NCI-H2227 (cell line): ENCODE measurements at regions not wholly inside any gene's neighbourhood (a gene's known extent, or its start where the extent isn't known, plus 50 kb on each side); places are given as distances from the start of the nearest gene placed in this dataset.

ENCODE experiments used
- DNase-seq: peaks from one replicate; lab custom pipeline; 2025; ENCODE audit not compliant: unreplicated experiment; lab: John Stamatoyannopoulos, UW

DNA sequence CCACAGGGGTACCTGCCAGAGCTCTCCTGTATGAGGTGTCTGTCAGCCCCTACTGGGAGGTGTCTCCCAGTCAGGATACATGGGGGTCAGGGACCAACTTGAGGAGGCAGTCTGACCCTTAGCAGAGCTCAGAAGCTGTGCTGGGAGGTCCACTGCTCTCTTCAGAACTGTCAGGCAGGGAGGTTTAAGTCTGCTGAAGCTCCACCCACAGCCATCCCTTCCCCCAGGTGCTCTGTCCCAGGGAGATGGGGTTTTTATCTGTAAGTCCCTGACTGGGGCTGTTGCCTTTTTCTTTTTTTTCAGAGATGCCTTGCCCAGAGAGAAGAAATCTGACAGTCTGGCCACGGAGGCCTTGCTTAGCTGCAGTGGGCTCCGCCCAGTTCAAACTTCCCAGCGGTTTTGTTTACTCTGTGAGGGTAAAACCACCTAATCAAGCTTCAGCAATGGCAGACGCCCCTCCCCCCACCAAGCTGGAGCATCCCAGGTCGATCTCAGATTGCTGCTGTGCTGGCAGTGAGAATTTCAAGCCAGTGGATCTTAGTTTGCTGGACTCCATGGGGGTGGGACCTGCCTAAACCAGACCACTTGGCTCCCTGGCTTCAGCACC is 118.5 kb upstream of the RADX start:
- peak; percentile 84 for DNase-seq

- DNase-seq: no peak
These were observed 112.3 kb upstream of the RADX start for GRCh38 chrX:106499473-106499872.

- DNase-seq: peak; percentile 37
These were observed 100.9 kb upstream of the RADX start for GRCh38 chrX:106510713-106511403.
